ENCODE measurements at regions not wholly inside any gene's neighbourhood (a gene's known extent, or its start where the extent isn't known, plus 50 kb on each side); places are given as distances from the start of the nearest gene placed in this dataset.
"Not testable (repeated sequence)": the region's sequence is repeated elsewhere in the genome, so short reads cannot be mapped to it uniquely, and the experiment has no call there.

GRCh38 chr12:68387338-68387737 lies 55.2 kb upstream of the MDM1 start:
- DNase-seq (ENCODE audit: low read depth) = no peak

GRCh38 chr12:68389305-68389704 lies 57.1 kb upstream of the MDM1 start:
- DNase-seq (ENCODE audit: low read depth) = no peak

GRCh38 chr12:68391937-68392336 lies 59.8 kb upstream of the MDM1 start:
- DNase-seq (ENCODE audit: low read depth) = no peak

- no peak for DNase-seq (ENCODE audit: low read depth)
Observed at GRCh38 chr12:68392376-68392775, 60.2 kb upstream of the MDM1 start.

- DNase-seq (ENCODE audit: low read depth) = no peak
Observed at GRCh38 chr12:68393417-68393816, 61.3 kb upstream of the MDM1 start.

GRCh38 chr12:68397566-68398158 lies 65.5 kb upstream of the MDM1 start:
- no peak for DNase-seq (ENCODE audit: low read depth)

GRCh38 chr12:68398689-68399088 lies 66.5 kb upstream of the MDM1 start:
- not testable (repeated sequence) for DNase-seq (ENCODE audit: low read depth)

- DNase-seq (ENCODE audit: low read depth) = no peak
Observed at GRCh38 chr12:68400226-68400829, 68.2 kb upstream of the MDM1 start.

- no peak for DNase-seq (ENCODE audit: low read depth)
Observed at GRCh38 chr12:68402422-68402821, 70.3 kb upstream of the MDM1 start.

GRCh38 chr12:68403296-68403695 lies 71.1 kb upstream of the MDM1 start:
- DNase-seq (ENCODE audit: low read depth) = no peak

- no peak for DNase-seq (ENCODE audit: low read depth)
Observed at GRCh38 chr12:68403711-68404110, 71.5 kb upstream of the MDM1 start.

- no peak for DNase-seq (ENCODE audit: low read depth)
Observed at GRCh38 chr12:68405343-68405781, 73.2 kb upstream of the MDM1 start.

GRCh38 chr12:68406134-68406576 lies 74.0 kb upstream of the MDM1 start:
- DNase-seq (ENCODE audit: low read depth) = no peak

- no peak for DNase-seq (ENCODE audit: low read depth)
Observed at GRCh38 chr12:68406911-68407310, 74.7 kb upstream of the MDM1 start.

- DNase-seq (ENCODE audit: low read depth) = no peak
Observed at GRCh38 chr12:68410018-68410660, 78.0 kb upstream of the MDM1 start.

GRCh38 chr12:68411371-68411770 lies 79.2 kb upstream of the MDM1 start:
- DNase-seq (ENCODE audit: low read depth) = no peak

- DNase-seq (ENCODE audit: low read depth) = no peak
Observed at GRCh38 chr12:68414988-68415387, 82.8 kb upstream of the MDM1 start.

- DNase-seq (ENCODE audit: low read depth) = no peak
Observed at GRCh38 chr12:68416350-68416749, 84.2 kb upstream of the MDM1 start.

GRCh38 chr12:68416826-68417225 lies 84.7 kb upstream of the MDM1 start:
- no peak for DNase-seq (ENCODE audit: low read depth)

GRCh38 chr12:68418137-68418460 lies 85.9 kb upstream of the MDM1 start:
- DNase-seq (ENCODE audit: low read depth) = no peak

- DNase-seq (ENCODE audit: low read depth) = no peak
Observed at GRCh38 chr12:68420225-68421010, 88.3 kb upstream of the MDM1 start.

GRCh38 chr12:68422159-68422558 lies 90.0 kb upstream of the MDM1 start:
- no peak for DNase-seq (ENCODE audit: low read depth)
